ENCODE measurements at regions not wholly inside any gene's neighbourhood (a gene's known extent, or its start where the extent isn't known, plus 50 kb on each side); places are given as distances from the start of the nearest gene placed in this dataset.

GRCh38 chr5:98694902-98695301, 78.6 kb upstream of the RGMB start:
- ChIA-PET CTCF (no interaction called here), POLR2A (no interaction called here)
- DNase-seq: no peak
- H3K9me3 Mint-ChIP-seq: peaks cover 2 to 32% (median 5%) of the 10 kb centered on the region in 3 donors
- Histone ChIP-seq H3K27me3 (replicated peaks in 1 of 2; ENCODE audit: control insufficient read depth in 2 of 2, extremely low read depth in 1 of 2, insufficient read depth in 2 of 2, low read length in 1 of 2) (no peaks in the 10 kb centered on the region), H3K4me3 (ENCODE audit: control insufficient read depth in 1 of 2, extremely low read depth in 1 of 2, low read length in 1 of 2) (no peak overlapping the region), H3K9me3 (peaks cover 5% of the 10 kb centered on the region), H3K27ac (ENCODE audit: low read length) (no peak overlapping the region), H3K36me3 (ENCODE audit: control insufficient read depth in 2 of 2, extremely low read depth in 1 of 2, insufficient read depth in 1 of 2, low read length in 1 of 2) (no peaks in the 10 kb centered on the region), H3K4me1 (ENCODE audit: control insufficient read depth in 1 of 2, extremely low read depth in 1 of 2, insufficient read depth in 2 of 2, low read length in 2 of 2) (no peaks in the 10 kb centered on the region)
- no peaks in the 10 kb centered on the region for H3K4me1 Mint-ChIP-seq
- peaks cover 3 to 5% of the 10 kb centered on the region in 2 donors for H3K27me3 Mint-ChIP-seq
- H3K4me3 Mint-ChIP-seq: no peak overlapping the region
- whole genome bisulfite sequencing (ENCODE audit: insufficient coverage): no CpG with 5 or more reads among the region's 1 CpG
- no peaks in the 10 kb centered on the region for H3K36me3 Mint-ChIP-seq
- H3K27ac Mint-ChIP-seq: no peak overlapping the region
- no peak for ATAC-seq (replicated peaks in 1 of 4)

- peaks cover 0 to 7% of the 10 kb centered on the region in 2 experiments for H3K27me3 ChIP-seq (replicated peaks in 1 of 2; ENCODE audit: control insufficient read depth in 2 of 2, extremely low read depth in 1 of 2, insufficient read depth in 2 of 2, low read length in 1 of 2)
Measured at GRCh38 chr5:98698359-98698758, 75.1 kb upstream of the RGMB start.

GRCh38 chr5:98700730-98701129, 72.7 kb upstream of the RGMB start:
- DNase-seq (no peak), ATAC-seq (replicated peaks in 1 of 4) (no peak)
- CTCF ChIA-PET: no interaction called here
- Mint-ChIP-seq H3K27me3 (peaks cover 11 to 13% of the 10 kb centered on the region in 2 donors), H3K4me3 (no peak overlapping the region), H3K27ac (no peak overlapping the region), H3K4me1 (no peaks in the 10 kb centered on the region), H3K9me3 (peaks cover 11 to 30% (median 18%) of the 10 kb centered on the region in 3 donors), H3K36me3 (peaks cover 2% of the 10 kb centered on the region)
- Histone ChIP-seq H3K27ac (ENCODE audit: low read length) (no peak overlapping the region), H3K36me3 (ENCODE audit: control insufficient read depth in 2 of 2, extremely low read depth in 1 of 2, insufficient read depth in 1 of 2, low read length in 1 of 2) (no peaks in the 10 kb centered on the region), H3K9me3 (peaks cover 2% of the 10 kb centered on the region), H3K4me1 (ENCODE audit: control insufficient read depth in 1 of 2, extremely low read depth in 1 of 2, insufficient read depth in 2 of 2, low read length in 2 of 2) (no peaks in the 10 kb centered on the region), H3K27me3 (replicated peaks in 1 of 2; ENCODE audit: control insufficient read depth in 2 of 2, extremely low read depth in 1 of 2, insufficient read depth in 2 of 2, low read length in 1 of 2) (peaks cover 0 to 7% of the 10 kb centered on the region in 2 experiments), H3K4me3 (ENCODE audit: control insufficient read depth in 1 of 2, extremely low read depth in 1 of 2, low read length in 1 of 2) (no peak overlapping the region)
- POLR2A ChIA-PET: interaction anchor here in 1 of 2 donors (0.5 kb wide), 1 partner anchor 187 kb away, joined by 4 read pairs; no protein-coding TSS in a partner anchor
- 75% methylated on average over 2 of the region's 2 CpGs for WGBS (ENCODE audit: insufficient coverage)

More at GRCh38 chr5:98698359-98698758, 75.1 kb upstream of the RGMB start:
- no peaks in the 10 kb centered on the region for H3K36me3 ChIP-seq (ENCODE audit: control insufficient read depth in 2 of 2, extremely low read depth in 1 of 2, insufficient read depth in 1 of 2, low read length in 1 of 2)
- peaks cover 13 to 34% (median 18%) of the 10 kb centered on the region in 3 donors for H3K9me3 Mint-ChIP-seq
- ATAC-seq (replicated peaks in 1 of 4) (no peak), DNase-seq (no peak)
- no peak overlapping the region for H3K27ac Mint-ChIP-seq
- H3K27ac ChIP-seq (ENCODE audit: low read length): no peak overlapping the region
- no peak overlapping the region for H3K4me3 Mint-ChIP-seq
- H3K36me3 Mint-ChIP-seq: peaks cover 2% of the 10 kb centered on the region
- no peak overlapping the region for H3K4me3 ChIP-seq (ENCODE audit: control insufficient read depth in 1 of 2, extremely low read depth in 1 of 2, low read length in 1 of 2)
- no peaks in the 10 kb centered on the region for H3K4me1 ChIP-seq (ENCODE audit: control insufficient read depth in 1 of 2, extremely low read depth in 1 of 2, insufficient read depth in 2 of 2, low read length in 2 of 2)
- POLR2A ChIA-PET: no interaction called here
- peaks cover 11 to 13% of the 10 kb centered on the region in 2 donors for H3K27me3 Mint-ChIP-seq
- no peaks in the 10 kb centered on the region for H3K4me1 Mint-ChIP-seq
- CTCF ChIA-PET: no interaction called here
- no peaks in the 10 kb centered on the region for H3K9me3 ChIP-seq

GRCh38 chr5:98705841-98706240, 67.6 kb upstream of the RGMB start:
- DNase-seq (no peak), ATAC-seq (replicated peaks in 1 of 4) (no peak)
- no peak overlapping the region for H3K27ac Mint-ChIP-seq
- peaks cover 6 to 11% of the 10 kb centered on the region in 2 donors for H3K27me3 Mint-ChIP-seq
- peaks cover 2% of the 10 kb centered on the region for H3K36me3 Mint-ChIP-seq
- Histone ChIP-seq H3K4me1 (ENCODE audit: control insufficient read depth in 1 of 2, extremely low read depth in 1 of 2, insufficient read depth in 2 of 2, low read length in 2 of 2) (no peaks in the 10 kb centered on the region), H3K36me3 (ENCODE audit: control insufficient read depth in 2 of 2, extremely low read depth in 1 of 2, insufficient read depth in 1 of 2, low read length in 1 of 2) (no peaks in the 10 kb centered on the region), H3K9me3 (peaks cover 2% of the 10 kb centered on the region), H3K4me3 (ENCODE audit: control insufficient read depth in 1 of 2, extremely low read depth in 1 of 2, low read length in 1 of 2) (no peak overlapping the region), H3K27me3 (replicated peaks in 1 of 2; ENCODE audit: control insufficient read depth in 2 of 2, extremely low read depth in 1 of 2, insufficient read depth in 2 of 2, low read length in 1 of 2) (peaks cover 0 to 2% of the 10 kb centered on the region in 2 experiments), H3K27ac (ENCODE audit: low read length) (no peak overlapping the region)
- ChIA-PET CTCF (no interaction called here), POLR2A (interaction anchor here in 1 of 2 donors (0.6 kb wide), 1 partner anchor 1943 kb away, joined by 4 read pairs; no protein-coding TSS in a partner anchor)
- no peak overlapping the region for H3K4me3 Mint-ChIP-seq
- H3K9me3 Mint-ChIP-seq: peaks cover 11 to 40% (median 27%) of the 10 kb centered on the region in 3 donors
- no peaks in the 10 kb centered on the region for H3K4me1 Mint-ChIP-seq
- WGBS (ENCODE audit: insufficient coverage): 80% methylated on average over 1 of the region's 2 CpGs

- H3K4me3 Mint-ChIP-seq: no peak overlapping the region
- ATAC-seq (replicated peaks in 1 of 4): no peak
- peaks cover 0 to 10% (median 9%) of the 10 kb centered on the region in 3 donors for H3K9me3 Mint-ChIP-seq
- no peaks in the 10 kb centered on the region for H3K36me3 Mint-ChIP-seq
- peaks cover 0 to 3% of the 10 kb centered on the region in 2 donors for H3K27me3 Mint-ChIP-seq
- Histone ChIP-seq H3K36me3 (ENCODE audit: control insufficient read depth in 2 of 2, extremely low read depth in 1 of 2, insufficient read depth in 1 of 2, low read length in 1 of 2) (no peaks in the 10 kb centered on the region), H3K27ac (ENCODE audit: low read length) (no peak overlapping the region), H3K4me3 (ENCODE audit: control insufficient read depth in 1 of 2, extremely low read depth in 1 of 2, low read length in 1 of 2) (no peak overlapping the region), H3K27me3 (replicated peaks in 1 of 2; ENCODE audit: control insufficient read depth in 2 of 2, extremely low read depth in 1 of 2, insufficient read depth in 2 of 2, low read length in 1 of 2) (no peaks in the 10 kb centered on the region), H3K9me3 (no peaks in the 10 kb centered on the region), H3K4me1 (ENCODE audit: control insufficient read depth in 1 of 2, extremely low read depth in 1 of 2, insufficient read depth in 2 of 2, low read length in 2 of 2) (no peaks in the 10 kb centered on the region)
- no CpG with 5 or more reads among the region's 1 CpG for WGBS (ENCODE audit: insufficient coverage)
- no peaks in the 10 kb centered on the region for H3K4me1 Mint-ChIP-seq
- ChIA-PET CTCF (no interaction called here), POLR2A (no interaction called here)
- DNase-seq: no peak
- no peak overlapping the region for H3K27ac Mint-ChIP-seq
Measured at GRCh38 chr5:98709681-98710080, 63.8 kb upstream of the RGMB start.

- CTCF ChIA-PET: no interaction called here
Measured at GRCh38 chr5:98713027-98713426, 60.4 kb upstream of the RGMB start.

GRCh38 chr5:98713856-98714255, 59.6 kb upstream of the RGMB start:
- H3K4me3 Mint-ChIP-seq: no peak overlapping the region
- Histone ChIP-seq H3K4me1 (ENCODE audit: control insufficient read depth in 1 of 2, extremely low read depth in 1 of 2, insufficient read depth in 2 of 2, low read length in 2 of 2) (no peaks in the 10 kb centered on the region), H3K36me3 (ENCODE audit: control insufficient read depth in 2 of 2, extremely low read depth in 1 of 2, insufficient read depth in 1 of 2, low read length in 1 of 2) (no peaks in the 10 kb centered on the region), H3K27me3 (replicated peaks in 1 of 2; ENCODE audit: control insufficient read depth in 2 of 2, extremely low read depth in 1 of 2, insufficient read depth in 2 of 2, low read length in 1 of 2) (no peaks in the 10 kb centered on the region), H3K4me3 (ENCODE audit: control insufficient read depth in 1 of 2, extremely low read depth in 1 of 2, low read length in 1 of 2) (no peak overlapping the region), H3K9me3 (no peaks in the 10 kb centered on the region), H3K27ac (ENCODE audit: low read length) (no peak overlapping the region)
- CTCF ChIA-PET: no interaction called here
- H3K4me1 Mint-ChIP-seq: no peaks in the 10 kb centered on the region
- ATAC-seq (replicated peaks in 1 of 4) (no peak), DNase-seq (no peak)
- no peak overlapping the region for H3K27ac Mint-ChIP-seq
- no peaks in the 10 kb centered on the region for H3K36me3 Mint-ChIP-seq
- H3K9me3 Mint-ChIP-seq: peaks cover 0 to 5% (median 3%) of the 10 kb centered on the region in 3 donors
- POLR2A ChIA-PET: no interaction called here
- peaks cover 10 to 24% of the 10 kb centered on the region in 2 donors for H3K27me3 Mint-ChIP-seq

More at GRCh38 chr5:98713027-98713426, 60.4 kb upstream of the RGMB start:
- Histone ChIP-seq H3K9me3 (no peaks in the 10 kb centered on the region), H3K4me3 (ENCODE audit: control insufficient read depth in 1 of 2, extremely low read depth in 1 of 2, low read length in 1 of 2) (no peak overlapping the region), H3K4me1 (ENCODE audit: control insufficient read depth in 1 of 2, extremely low read depth in 1 of 2, insufficient read depth in 2 of 2, low read length in 2 of 2) (no peaks in the 10 kb centered on the region), H3K27ac (ENCODE audit: low read length) (no peak overlapping the region), H3K36me3 (ENCODE audit: control insufficient read depth in 2 of 2, extremely low read depth in 1 of 2, insufficient read depth in 1 of 2, low read length in 1 of 2) (no peaks in the 10 kb centered on the region), H3K27me3 (replicated peaks in 1 of 2; ENCODE audit: control insufficient read depth in 2 of 2, extremely low read depth in 1 of 2, insufficient read depth in 2 of 2, low read length in 1 of 2) (no peaks in the 10 kb centered on the region)
- POLR2A ChIA-PET: no interaction called here
- Mint-ChIP-seq H3K4me3 (no peak overlapping the region), H3K36me3 (no peaks in the 10 kb centered on the region), H3K27ac (no peak overlapping the region), H3K9me3 (no peaks in the 10 kb centered on the region), H3K4me1 (no peaks in the 10 kb centered on the region), H3K27me3 (peaks cover 4 to 21% of the 10 kb centered on the region in 2 donors)
- DNase-seq: no peak
- no peak for ATAC-seq (replicated peaks in 1 of 4)
